ENCODE measurements at regions not wholly inside any gene's neighbourhood (a gene's known extent, or its start where the extent isn't known, plus 50 kb on each side); places are given as distances from the start of the nearest gene placed in this dataset.

DNA sequence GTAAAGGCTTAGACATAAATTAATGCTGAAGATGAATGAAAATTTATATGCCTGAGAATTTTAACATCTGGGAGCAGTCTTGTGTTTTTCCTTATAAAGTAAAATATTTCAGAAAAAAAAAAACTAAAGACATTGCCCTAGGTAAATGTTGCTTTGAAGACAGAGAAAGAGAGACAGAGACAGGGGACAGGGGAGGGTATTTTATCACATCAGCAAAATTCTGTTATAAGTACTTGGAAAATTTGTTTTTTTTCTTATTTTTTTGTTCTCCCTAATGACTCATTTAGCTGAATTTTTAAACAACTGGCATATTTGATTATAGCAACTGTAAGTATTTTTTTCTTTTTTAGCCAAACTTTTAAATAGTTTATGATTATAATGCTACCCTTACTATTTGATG lies 1540.6 kb upstream of the GBE1 start:
- TF ChIP-seq, protein P1, sequence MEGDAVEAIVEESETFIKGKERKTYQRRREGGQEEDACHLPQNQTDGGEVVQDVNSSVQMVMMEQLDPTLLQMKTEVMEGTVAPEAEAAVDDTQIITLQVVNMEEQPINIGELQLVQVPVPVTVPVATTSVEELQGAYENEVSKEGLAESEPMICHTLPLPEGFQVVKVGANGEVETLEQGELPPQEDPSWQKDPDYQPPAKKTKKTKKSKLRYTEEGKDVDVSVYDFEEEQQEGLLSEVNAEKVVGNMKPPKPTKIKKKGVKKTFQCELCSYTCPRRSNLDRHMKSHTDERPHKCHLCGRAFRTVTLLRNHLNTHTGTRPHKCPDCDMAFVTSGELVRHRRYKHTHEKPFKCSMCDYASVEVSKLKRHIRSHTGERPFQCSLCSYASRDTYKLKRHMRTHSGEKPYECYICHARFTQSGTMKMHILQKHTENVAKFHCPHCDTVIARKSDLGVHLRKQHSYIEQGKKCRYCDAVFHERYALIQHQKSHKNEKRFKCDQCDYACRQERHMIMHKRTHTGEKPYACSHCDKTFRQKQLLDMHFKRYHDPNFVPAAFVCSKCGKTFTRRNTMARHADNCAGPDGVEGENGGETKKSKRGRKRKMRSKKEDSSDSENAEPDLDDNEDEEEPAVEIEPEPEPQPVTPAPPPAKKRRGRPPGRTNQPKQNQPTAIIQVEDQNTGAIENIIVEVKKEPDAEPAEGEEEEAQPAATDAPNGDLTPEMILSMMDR (conservative IDR thresholded peaks at IDR 0.05), result no peak
- no peak overlapping the region for H3K27ac ChIP-seq

GRCh38 chr3:83317605-83318004 lies 1556.2 kb upstream of the GBE1 start:
- H3K27ac ChIP-seq, result no peak overlapping the region
- TF ChIP-seq, protein P1 (conservative IDR thresholded peaks at IDR 0.05), result no peak
- TF ChIP-seq ZFX (IDR thresholded peaks at IDR 0.05), result no peak

GRCh38 chr3:83320726-83321125 lies 1559.3 kb upstream of the GBE1 start:
- TF ChIP-seq ZFX (IDR thresholded peaks at IDR 0.05), result no peak
- TF ChIP-seq, protein P1 (conservative IDR thresholded peaks at IDR 0.05), result no peak

DNA sequence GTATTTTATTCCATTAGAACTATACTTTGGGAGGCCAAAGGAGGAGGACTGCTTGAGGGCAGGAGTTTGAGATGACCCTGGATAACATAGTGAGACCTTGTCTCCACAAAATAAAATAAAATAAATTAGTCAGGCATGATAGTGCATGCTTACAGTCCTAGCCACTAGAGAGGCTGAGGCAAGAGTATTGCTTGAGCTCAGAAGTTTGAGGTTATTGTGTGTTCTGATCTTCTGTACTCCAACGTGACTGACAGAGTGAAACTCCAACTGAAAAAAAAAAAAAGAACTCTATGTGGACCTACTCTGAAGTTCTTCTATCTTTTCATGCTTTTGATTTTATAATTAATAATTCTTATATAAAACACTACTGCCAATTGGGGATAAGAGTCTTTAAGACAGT lies 1560.0 kb upstream of the GBE1 start:
- no peak overlapping the region for H3K27ac ChIP-seq
- TF ChIP-seq, protein P1 (conservative IDR thresholded peaks at IDR 0.05), result no peak
- TF ChIP-seq ZFX (IDR thresholded peaks at IDR 0.05), result no peak

More at GRCh38 chr3:83320726-83321125, 1559.3 kb upstream of the GBE1 start:
- no peak overlapping the region for H3K27ac ChIP-seq

DNA sequence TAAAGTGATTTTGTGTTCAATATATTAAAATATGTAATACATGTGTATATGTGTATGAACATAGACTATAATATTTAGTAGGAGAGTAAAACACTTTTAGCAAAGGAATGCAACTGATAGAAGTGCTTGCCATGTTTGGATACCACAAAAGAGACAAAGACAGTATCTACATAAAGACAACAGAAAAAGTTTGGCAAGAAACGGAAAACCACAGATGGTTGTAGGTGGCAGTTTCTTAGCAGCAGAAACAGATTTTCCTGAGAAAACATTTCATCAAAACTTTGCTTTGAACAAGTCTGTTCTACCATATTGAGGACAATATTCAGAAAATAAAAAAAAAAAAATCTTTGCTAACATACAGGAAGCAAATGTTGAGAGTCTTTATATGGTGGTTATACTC lies 1560.4 kb upstream of the GBE1 start:
- TF ChIP-seq, protein P1 (conservative IDR thresholded peaks at IDR 0.05), result no peak
- no peak for TF ChIP-seq ZFX (IDR thresholded peaks at IDR 0.05)
- H3K27ac ChIP-seq, result no peak overlapping the region

DNA sequence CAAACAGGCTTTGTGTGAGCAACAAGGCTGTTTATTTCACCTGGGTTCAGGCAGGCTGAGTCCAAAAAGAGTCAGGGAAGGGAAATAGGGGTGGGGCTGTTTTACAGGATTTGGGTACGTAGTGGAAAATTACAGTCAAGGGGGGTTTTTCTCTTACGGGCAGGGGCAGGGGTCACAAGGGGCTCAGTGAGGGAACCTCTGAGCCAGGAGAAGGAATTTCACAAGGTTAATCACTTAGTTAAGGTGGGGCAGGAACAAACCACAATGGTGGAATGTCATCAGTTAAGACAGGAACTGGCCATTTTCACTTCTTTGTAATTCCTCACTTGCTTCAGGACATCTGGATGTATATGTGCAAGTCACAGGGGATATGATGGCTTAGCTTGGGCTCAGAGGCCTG lies 1592.8 kb upstream of the GBE1 start:
- TF ChIP-seq ZFX (IDR thresholded peaks at IDR 0.05), result no peak
- TF ChIP-seq, protein P1 (conservative IDR thresholded peaks at IDR 0.05), result no peak
- H3K27ac ChIP-seq, result no peak overlapping the region

DNA sequence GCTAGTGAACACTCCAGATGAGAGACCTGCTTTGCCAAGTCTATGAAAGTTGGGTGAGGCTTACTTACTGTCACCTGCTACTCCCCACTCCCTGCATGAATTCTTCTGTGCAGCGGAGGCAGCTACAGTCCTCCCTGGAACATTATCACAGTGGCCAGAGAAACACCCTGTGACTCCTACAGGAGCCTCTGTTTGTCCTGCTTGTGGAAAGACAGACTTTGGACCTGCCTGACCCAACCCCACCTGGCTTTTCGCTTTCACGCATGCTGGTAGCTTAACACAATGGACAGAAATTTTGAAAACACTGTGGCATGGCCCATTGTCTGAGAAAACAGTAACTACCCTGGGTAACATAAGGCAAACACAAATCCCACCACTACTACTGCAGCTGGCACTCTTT lies 1565.5 kb upstream of the CADM2 start:
- H3K27ac ChIP-seq, result no peak overlapping the region
- TF ChIP-seq, protein P1 (conservative IDR thresholded peaks at IDR 0.05), result no peak
- no peak for TF ChIP-seq ZFX (IDR thresholded peaks at IDR 0.05)
